ENCODE measurements at regions not wholly inside any gene's neighbourhood (a gene's known extent, or its start where the extent isn't known, plus 50 kb on each side); places are given as distances from the start of the nearest gene placed in this dataset.

- no peaks in the 10 kb centered on the region for H3K36me3 ChIP-seq (ENCODE audit: control insufficient read depth in 1 of 2, insufficient read depth in 2 of 2, low read length in 2 of 2)
- no peaks in the 10 kb centered on the region for H3K27me3 ChIP-seq (ENCODE audit: insufficient read depth, low read length)
- no TSS peak for BruUV-seq (replicated peaks)
- ChIA-PET RAD21 (ENCODE audit: low non-redundant PET in 1 of 2, low total read pairs in 2 of 2, uncharacterized antibody in 2 of 2, unreplicated experiment in 2 of 2) (no interaction called here), POLR2A (interaction anchor here (1.1 kb wide), 1 partner anchor 24 kb away, joined by 3 read pairs; no protein-coding TSS in a partner anchor), CTCF (interaction anchor here (1.3 kb wide), 1 partner anchor 9 kb away, joined by 3 read pairs; no protein-coding TSS in a partner anchor)
- no peaks in the 10 kb centered on the region for H3K9me2 ChIP-seq (ENCODE audit: insufficient read depth)
- no peaks in the 10 kb centered on the region for H3K4me1 ChIP-seq (ENCODE audit: control insufficient read depth in 1 of 2, insufficient read depth in 2 of 2, low read length in 2 of 2)
- H3K4me3 ChIP-seq (replicated peaks in 1 of 2; ENCODE audit: low read depth in 1 of 2, low read length in 2 of 2) = no peak overlapping the region
- intact Hi-C loops (cut with micrococcal nuclease) = no loop called here
- H3K79me2 ChIP-seq (ENCODE audit: insufficient read depth, low read length) = no peaks in the 10 kb centered on the region
- no peak overlapping the region for H3K27ac ChIP-seq (ENCODE audit: low read depth, low read length)
- DNase-seq (ENCODE audit: low read depth, low spot score) (no peak), ATAC-seq (0 out of 2 replicates have a peak, but pooled peaks have one; percentile 42)
- H4K20me1 ChIP-seq (ENCODE audit: insufficient read depth) = no peaks in the 10 kb centered on the region
- no peaks in the 10 kb centered on the region for H3K9me3 ChIP-seq (ENCODE audit: control insufficient read depth in 1 of 2, insufficient read depth in 1 of 2, low read depth in 1 of 2, low read length in 2 of 2)
- no peak overlapping the region for H3K4me2 ChIP-seq (ENCODE audit: low read length)
- peak overlapping the region; percentile 48 for H2AFZ ChIP-seq (ENCODE audit: low read depth, low read length, poor library complexity, severe bottlenecking)
- no peak overlapping the region for H3K9ac ChIP-seq (ENCODE audit: low read length)
- TF ChIP-seq CTCF (IDR thresholded peaks at IDR 0.05 in 2 of 3, conservative IDR thresholded peaks at IDR 0.05 in 1 of 3; ENCODE audit: borderline replicate concordance in 1 of 3, insufficient read depth in 1 of 3, low read depth in 2 of 3, low read length in 2 of 3) (peak in 2 of 3 experiments; percentile 14 to 37; a peak in 2 of 6 replicates), CBX3 (IDR thresholded peaks at IDR 0.05; ENCODE audit: low read depth) (no peak)
Observed at GRCh38 chr2:111692311-111692710, 191.7 kb downstream of the ANAPC1 start.

GRCh38 chr2:111694700-111695101 lies 189.3 kb downstream of the ANAPC1 start:
- Histone ChIP-seq H3K9ac (ENCODE audit: low read length) (no peak overlapping the region), H3K36me3 (ENCODE audit: control insufficient read depth in 1 of 2, insufficient read depth in 2 of 2, low read length in 2 of 2) (no peaks in the 10 kb centered on the region), H3K79me2 (ENCODE audit: insufficient read depth, low read length) (no peaks in the 10 kb centered on the region), H3K9me3 (ENCODE audit: control insufficient read depth in 1 of 2, insufficient read depth in 1 of 2, low read depth in 1 of 2, low read length in 2 of 2) (no peaks in the 10 kb centered on the region), H3K4me3 (replicated peaks in 1 of 2; ENCODE audit: low read depth in 1 of 2, low read length in 2 of 2) (no peak overlapping the region), H3K4me1 (ENCODE audit: control insufficient read depth in 1 of 2, insufficient read depth in 2 of 2, low read length in 2 of 2) (peaks cover 16 to 21% of the 10 kb centered on the region in 2 experiments), H2AFZ (ENCODE audit: low read depth, low read length, poor library complexity, severe bottlenecking) (no peak overlapping the region), H3K27ac (ENCODE audit: low read depth, low read length) (no peak overlapping the region), H4K20me1 (ENCODE audit: insufficient read depth) (no peaks in the 10 kb centered on the region), H3K27me3 (ENCODE audit: insufficient read depth, low read length) (no peaks in the 10 kb centered on the region), H3K9me2 (ENCODE audit: insufficient read depth) (no peaks in the 10 kb centered on the region), H3K4me2 (ENCODE audit: low read length) (no peak overlapping the region)
- intact Hi-C loops (cut with micrococcal nuclease) = loop anchor here (5.0 kb wide), 2 partner anchors 77 to 667 kb away; no protein-coding TSS in a partner anchor
- ATAC-seq (no peak), DNase-seq (ENCODE audit: low read depth, low spot score) (no peak)
- TF ChIP-seq JUND (IDR thresholded peaks at IDR 0.05) (no peak), EZH2 (IDR thresholded peaks at IDR 0.05) (no peak), SP1 (IDR thresholded peaks at IDR 0.05; ENCODE audit: low read depth) (no peak), POLR2AphosphoS5 (IDR thresholded peaks at IDR 0.05; ENCODE audit: low read depth, low read length) (no peak), EZH2phosphoT487 (IDR thresholded peaks at IDR 0.05; ENCODE audit: borderline replicate concordance) (no peak), CBX3 (IDR thresholded peaks at IDR 0.05; ENCODE audit: low read depth) (no peak), ELF1 (IDR thresholded peaks at IDR 0.05; ENCODE audit: borderline replicate concordance, low read depth) (no peak), FOSL1 (IDR thresholded peaks at IDR 0.05; ENCODE audit: low read depth) (no peak)
- POLR2A ChIA-PET = no interaction called here
- RAD21 ChIA-PET (ENCODE audit: low non-redundant PET in 1 of 2, low total read pairs in 2 of 2, uncharacterized antibody in 2 of 2, unreplicated experiment in 2 of 2) = no interaction called here
- CTCF ChIA-PET = no interaction called here
- no TSS peak for BruUV-seq (replicated peaks)

Measured in HCT116 (cell line).